GM18505 (cell line): ENCODE measurements at regions not wholly inside any gene's neighbourhood (a gene's known extent, or its start where the extent isn't known, plus 50 kb on each side); places are given as distances from the start of the nearest gene placed in this dataset.

ENCODE experiments used
- ATAC-seq: cut with Tn5 transposase; IDR thresholded peaks from one replicate; pipeline ENCODE4 v1.9.1; 2021; ENCODE audit not compliant: unreplicated experiment
- POLR2A ChIP-seq: IDR thresholded peaks from 4 replicates; pipeline ENCODE4 v1.6.1; 2011; ENCODE audit warnings: borderline replicate concordance; ENCODE audit not compliant: insufficient read depth, insufficient read length; ENCODE audit errors: extremely low read depth

GRCh38 chr5:120354126-120354525 is 110.0 kb upstream of the PRR16 start:
- no peak for TF ChIP-seq POLR2A
- no peak for ATAC-seq

GRCh38 chr5:120358949-120359348 is 105.2 kb upstream of the PRR16 start:
- no peak for ATAC-seq
- no peak for TF ChIP-seq POLR2A

DNA sequence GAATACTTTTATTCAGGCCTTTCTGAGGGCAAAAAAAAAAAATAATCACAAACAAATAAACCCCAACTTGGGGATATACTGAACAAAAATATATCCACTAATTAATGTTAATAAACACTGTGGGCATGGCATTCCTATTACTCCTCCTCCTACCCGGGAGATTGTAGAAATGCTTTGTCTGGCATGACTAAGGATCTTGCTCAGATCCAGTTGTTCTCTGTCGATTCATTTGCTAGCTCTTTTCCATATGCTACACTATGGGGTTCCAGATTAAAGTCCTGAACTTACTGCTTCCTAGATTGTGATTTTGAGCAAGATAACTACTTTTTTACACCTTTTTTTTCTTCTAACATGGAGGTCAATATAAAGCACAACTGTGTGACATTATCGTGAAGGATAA is 102.2 kb upstream of the PRR16 start:
- TF ChIP-seq POLR2A = no peak
- ATAC-seq = no peak

- TF ChIP-seq POLR2A = no peak
- no peak for ATAC-seq
Observed at GRCh38 chr5:120362426-120362825, 101.7 kb upstream of the PRR16 start.

- ATAC-seq = no peak
- no peak for TF ChIP-seq POLR2A
Observed at GRCh38 chr5:120365656-120366446, 98.2 kb upstream of the PRR16 start.

DNA sequence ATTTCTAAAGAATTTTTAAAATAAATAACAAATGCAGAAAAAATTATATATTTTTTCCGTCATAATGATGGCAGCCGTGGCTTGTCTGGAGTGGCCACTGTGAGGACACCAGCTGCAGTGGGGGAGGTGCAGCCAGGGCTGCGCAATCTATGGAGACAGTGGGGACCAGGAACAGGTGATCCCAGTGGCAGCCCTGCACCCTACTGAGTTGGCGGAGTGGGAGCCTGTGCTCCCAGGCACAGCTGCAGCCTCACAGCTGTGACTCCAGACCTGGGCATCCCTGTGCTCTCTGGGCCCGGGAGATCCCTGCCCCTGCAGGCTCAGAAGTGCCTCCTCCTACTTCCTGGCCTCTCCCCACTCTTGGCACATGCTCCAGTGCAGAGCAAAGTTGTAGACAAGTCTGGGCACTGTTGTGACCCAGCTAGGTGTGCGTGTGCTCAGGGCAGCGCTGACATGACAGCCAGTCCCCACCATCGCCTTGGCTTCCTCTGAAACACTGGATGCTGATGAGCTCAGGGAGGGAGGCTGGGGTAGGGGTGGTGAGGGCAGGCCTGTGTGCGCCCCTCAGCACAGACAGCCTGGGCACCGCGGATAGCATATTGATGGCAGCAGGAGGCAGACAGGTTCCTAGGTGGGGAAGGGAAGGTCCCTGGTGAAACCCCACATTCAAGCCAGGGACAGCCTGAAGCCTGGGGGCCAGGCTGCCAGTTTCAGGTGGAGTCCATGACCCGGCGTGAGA is 96.0 kb upstream of the PRR16 start:
- TF ChIP-seq POLR2A = no peak
- ATAC-seq = no peak

- no peak for ATAC-seq
- no peak for TF ChIP-seq POLR2A
Observed at GRCh38 chr5:120368923-120369715, 95.0 kb upstream of the PRR16 start.

GRCh38 chr5:120372899-120373298 is 91.2 kb upstream of the PRR16 start:
- ATAC-seq = no peak
- no peak for TF ChIP-seq POLR2A

DNA sequence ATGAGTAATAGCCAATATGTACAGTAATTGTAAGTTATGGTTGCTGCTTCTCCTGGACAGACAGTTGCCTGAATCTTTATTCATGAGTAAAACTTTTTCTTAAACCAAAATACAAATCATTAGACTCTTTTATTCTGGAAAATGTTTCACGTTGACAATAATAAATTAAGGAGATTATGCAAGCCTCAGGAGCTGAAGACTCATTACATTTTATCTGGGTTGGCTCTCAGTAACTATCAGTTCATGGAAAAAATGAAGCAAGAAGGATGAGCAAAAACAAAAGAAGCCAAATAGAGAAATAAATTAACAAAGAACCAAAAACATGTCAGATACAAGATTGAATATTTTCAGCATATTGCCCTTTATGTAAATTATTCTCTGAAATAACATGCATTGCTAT is 88.9 kb upstream of the PRR16 start:
- ATAC-seq = no peak
- TF ChIP-seq POLR2A = no peak

GRCh38 chr5:120380644-120381043 is 83.5 kb upstream of the PRR16 start:
- no peak for TF ChIP-seq POLR2A
- no peak for ATAC-seq

DNA sequence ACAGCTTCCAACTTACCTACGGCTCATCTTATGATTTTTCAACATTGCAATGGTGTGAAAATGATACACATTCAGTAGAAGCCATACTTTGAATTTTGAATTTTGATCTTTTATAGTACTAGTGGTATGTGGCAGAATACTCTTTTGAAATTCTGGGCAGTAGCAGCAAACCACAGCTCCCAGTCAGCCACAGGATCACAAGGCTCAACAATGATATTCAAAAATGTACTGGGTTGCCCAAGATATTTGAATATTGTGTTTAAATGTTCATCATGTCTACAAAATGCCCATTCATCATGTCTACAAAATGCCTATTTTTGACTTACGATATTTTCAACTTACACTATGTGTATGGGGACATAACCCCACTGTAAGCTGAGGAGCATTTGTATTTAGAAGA is 81.3 kb upstream of the PRR16 start:
- ATAC-seq = no peak
- no peak for TF ChIP-seq POLR2A

- no peak for TF ChIP-seq POLR2A
- no peak for ATAC-seq
Observed at GRCh38 chr5:120386981-120387380, 77.1 kb upstream of the PRR16 start.

- peak; percentile 80 for ATAC-seq
Observed at GRCh38 chr5:120388016-120388781, 75.9 kb upstream of the PRR16 start.

GRCh38 chr5:120394259-120394658 is 69.8 kb upstream of the PRR16 start:
- no peak for ATAC-seq
- TF ChIP-seq POLR2A = no peak

More at GRCh38 chr5:120388016-120388781, 75.9 kb upstream of the PRR16 start:
- no peak for TF ChIP-seq POLR2A

GRCh38 chr5:120396186-120396585 is 67.9 kb upstream of the PRR16 start:
- ATAC-seq = no peak
- TF ChIP-seq POLR2A = no peak
